ENCODE measurements at regions not wholly inside any gene's neighbourhood (a gene's known extent, or its start where the extent isn't known, plus 50 kb on each side); places are given as distances from the start of the nearest gene placed in this dataset.
"Not testable (repeated sequence)": the region's sequence is repeated elsewhere in the genome, so short reads cannot be mapped to it uniquely, and the experiment has no call there.

DNA sequence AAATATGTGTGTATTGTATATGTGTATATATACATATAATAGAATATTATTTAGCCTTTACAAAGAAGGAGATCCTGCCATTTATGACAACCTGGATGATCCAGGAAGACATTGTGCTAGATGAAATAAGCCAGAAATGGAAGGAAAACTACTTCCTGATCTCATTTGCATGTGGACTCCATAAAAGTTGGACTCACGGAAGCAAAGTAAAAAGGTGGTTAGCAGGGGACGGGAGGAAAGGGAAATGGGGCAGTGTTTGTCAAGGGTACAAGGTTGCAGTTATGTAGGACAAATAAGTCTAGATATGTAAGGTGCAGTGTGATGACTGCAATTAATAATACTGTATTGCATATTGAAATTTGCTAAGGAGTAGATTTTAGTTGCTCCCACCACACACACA lies 331.1 kb upstream of the FSTL5 start:
- no peak overlapping the region for H3K4me3 ChIP-seq
- H3K27ac ChIP-seq = no peak overlapping the region
- H3K9me3 ChIP-seq = no peaks in the 10 kb centered on the region
- ATAC-seq (no peak), DNase-seq (no peak)
- WGBS, 4 donors = 51 to 72% (median 61%) methylated on average over 2 of the region's 2 CpGs
- intact Hi-C loops (cut with DNase I) = loop anchor here (5.0 to 10.0 kb wide), 7 partner anchors 540 to 1052 kb away; partner anchors contain the start of gene NPY1R (in 8 of the 10)
- no peaks in the 10 kb centered on the region for H3K27me3 ChIP-seq
- no peaks in the 10 kb centered on the region for H3K36me3 ChIP-seq
- TF ChIP-seq POLR2A (IDR thresholded peaks at IDR 0.05) = no peak
- TF ChIP-seq, protein P1, sequence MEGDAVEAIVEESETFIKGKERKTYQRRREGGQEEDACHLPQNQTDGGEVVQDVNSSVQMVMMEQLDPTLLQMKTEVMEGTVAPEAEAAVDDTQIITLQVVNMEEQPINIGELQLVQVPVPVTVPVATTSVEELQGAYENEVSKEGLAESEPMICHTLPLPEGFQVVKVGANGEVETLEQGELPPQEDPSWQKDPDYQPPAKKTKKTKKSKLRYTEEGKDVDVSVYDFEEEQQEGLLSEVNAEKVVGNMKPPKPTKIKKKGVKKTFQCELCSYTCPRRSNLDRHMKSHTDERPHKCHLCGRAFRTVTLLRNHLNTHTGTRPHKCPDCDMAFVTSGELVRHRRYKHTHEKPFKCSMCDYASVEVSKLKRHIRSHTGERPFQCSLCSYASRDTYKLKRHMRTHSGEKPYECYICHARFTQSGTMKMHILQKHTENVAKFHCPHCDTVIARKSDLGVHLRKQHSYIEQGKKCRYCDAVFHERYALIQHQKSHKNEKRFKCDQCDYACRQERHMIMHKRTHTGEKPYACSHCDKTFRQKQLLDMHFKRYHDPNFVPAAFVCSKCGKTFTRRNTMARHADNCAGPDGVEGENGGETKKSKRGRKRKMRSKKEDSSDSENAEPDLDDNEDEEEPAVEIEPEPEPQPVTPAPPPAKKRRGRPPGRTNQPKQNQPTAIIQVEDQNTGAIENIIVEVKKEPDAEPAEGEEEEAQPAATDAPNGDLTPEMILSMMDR (IDR thresholded peaks at IDR 0.05) = no peak
- H3K4me1 ChIP-seq = peaks cover 0 to 3% (median 0%) of the 10 kb centered on the region in 12 donors

DNA sequence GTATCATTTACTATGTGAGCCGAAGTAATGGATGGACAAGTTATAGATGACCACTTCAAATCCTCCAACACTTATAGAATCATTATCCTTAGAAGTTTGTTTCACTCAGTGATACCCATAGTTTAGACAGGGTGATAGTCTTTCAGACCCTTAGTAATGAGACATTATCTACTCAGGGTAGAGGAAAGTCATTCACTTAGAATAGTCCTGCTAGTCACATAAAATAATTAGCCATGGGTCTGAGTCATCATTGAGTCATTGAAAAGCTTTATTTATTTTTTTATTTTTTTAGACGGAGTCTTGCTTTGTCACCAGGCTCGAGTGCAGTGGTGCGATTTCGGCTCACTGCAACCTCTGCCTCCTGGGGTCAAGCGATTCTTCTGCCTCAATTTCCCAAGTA lies 321.7 kb upstream of the FSTL5 start:
- TF ChIP-seq, protein P1 (IDR thresholded peaks at IDR 0.05) = no peak
- TF ChIP-seq POLR2A (IDR thresholded peaks at IDR 0.05) = no peak
- no peaks in the 10 kb centered on the region for H3K9me3 ChIP-seq
- WGBS, 4 donors = 83 to 92% (median 89%) methylated on average over 6 of the region's 6 CpGs
- ATAC-seq = no peak
- no peak overlapping the region for H3K27ac ChIP-seq
- no peak for DNase-seq
- intact Hi-C loops (cut with DNase I) = no loop called here
- no peaks in the 10 kb centered on the region for H3K27me3 ChIP-seq
- H3K4me1 ChIP-seq = no peaks in the 10 kb centered on the region
- no peaks in the 10 kb centered on the region for H3K36me3 ChIP-seq
- no peak overlapping the region for H3K4me3 ChIP-seq

DNA sequence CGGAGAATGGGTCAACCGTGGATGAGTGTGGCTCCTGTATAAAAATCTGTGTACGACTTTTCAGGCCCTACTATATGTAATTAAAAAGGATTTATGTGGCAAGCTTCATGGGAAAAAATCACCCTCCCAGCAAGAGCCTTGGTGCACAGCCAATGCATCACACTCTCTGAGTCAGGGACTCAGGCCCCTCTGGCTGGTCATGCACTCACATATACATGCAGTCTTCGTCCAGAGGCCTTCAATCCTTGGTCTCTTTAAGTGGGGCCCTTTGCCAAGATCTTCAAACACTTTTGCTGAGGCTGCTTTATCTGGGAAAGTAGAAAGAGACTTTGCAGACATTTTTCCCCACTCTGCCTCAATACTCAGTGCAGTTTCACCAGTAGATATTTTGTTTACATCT lies 311.4 kb upstream of the FSTL5 start:
- TF ChIP-seq, protein P1 (IDR thresholded peaks at IDR 0.05) = no peak
- no peak for TF ChIP-seq POLR2A (IDR thresholded peaks at IDR 0.05)
- Histone ChIP-seq H3K4me3 (no peak overlapping the region), H3K27me3 (no peaks in the 10 kb centered on the region), H3K36me3 (no peaks in the 10 kb centered on the region), H3K9me3 (peaks cover 0 to 6% (median 0%) of the 10 kb centered on the region in 12 donors), H3K4me1 (no peaks in the 10 kb centered on the region), H3K27ac (no peak overlapping the region)
- intact Hi-C loops (cut with DNase I) = no loop called here
- no peak for ATAC-seq
- no peak for DNase-seq
- 52 to 73% (median 69%) methylated on average over 2 to 4 of the region's 4 CpGs for WGBS, 4 donors

DNA sequence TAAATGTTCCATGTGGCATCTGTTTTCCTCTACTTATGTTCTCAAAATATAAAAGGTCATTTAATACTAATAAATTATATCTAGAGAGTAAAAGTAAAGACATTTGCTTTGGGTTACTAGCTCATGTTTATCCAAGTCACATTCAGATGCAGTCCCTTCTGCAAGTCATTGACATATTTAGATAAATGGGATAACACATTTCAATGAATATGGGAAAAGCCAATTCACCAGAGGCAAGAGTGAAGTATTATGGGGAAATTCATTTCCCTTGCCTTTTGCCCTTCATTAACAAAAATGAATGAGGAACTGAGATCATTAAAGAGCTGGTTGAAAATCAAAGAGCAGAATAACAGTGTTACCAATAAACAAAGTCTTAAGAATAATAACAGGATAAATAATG lies 306.2 kb upstream of the FSTL5 start:
- ATAC-seq = no peak
- no peaks in the 10 kb centered on the region for H3K27me3 ChIP-seq
- H3K4me3 ChIP-seq = no peak overlapping the region
- intact Hi-C loops (cut with DNase I) = loop anchor here in 2 of 10 donors (10.0 kb wide), 2 partner anchors 575 to 1215 kb away; no protein-coding TSS in a partner anchor
- DNase-seq = no peak
- H3K27ac ChIP-seq = no peak overlapping the region
- peaks cover 0 to 10% (median 0%) of the 10 kb centered on the region in 12 donors for H3K9me3 ChIP-seq
- no peaks in the 10 kb centered on the region for H3K36me3 ChIP-seq
- TF ChIP-seq POLR2A (IDR thresholded peaks at IDR 0.05) = no peak
- TF ChIP-seq, protein P1 (IDR thresholded peaks at IDR 0.05) = no peak
- H3K4me1 ChIP-seq = no peaks in the 10 kb centered on the region

DNA sequence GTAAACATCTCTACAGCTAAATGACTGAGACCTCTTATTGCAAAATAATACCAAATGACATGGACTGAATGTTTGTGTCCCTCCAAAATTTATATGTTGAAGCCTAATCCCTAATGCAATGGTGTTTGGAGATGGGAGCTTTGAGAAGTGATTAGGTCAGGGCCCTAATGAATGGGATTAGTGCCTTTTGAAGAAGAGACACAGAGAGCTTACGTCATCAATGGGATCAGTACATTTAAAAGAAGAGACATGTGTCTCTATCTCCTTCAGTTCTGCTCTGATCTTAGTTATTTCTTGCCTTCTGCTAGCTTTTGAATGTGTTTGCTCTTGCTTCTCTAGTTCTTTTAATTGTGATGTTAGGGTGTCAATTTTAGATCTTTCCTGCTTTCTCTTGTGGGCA lies 301.6 kb upstream of the FSTL5 start:
- DNase-seq, H3K9me3 ChIP-seq, H3K4me3 ChIP-seq, ATAC-seq, H3K27me3 ChIP-seq, H3K4me1 ChIP-seq, H3K36me3 ChIP-seq, H3K27ac ChIP-seq: not testable (repeated sequence)
- 84 to 96% (median 91%) methylated on average over 1 of the region's 1 CpG for WGBS, 4 donors
- intact Hi-C loops (cut with DNase I) = loop anchor here in 2 of 10 donors (10.0 kb wide), 2 partner anchors 571 to 1211 kb away; no protein-coding TSS in a partner anchor
